RWPE1 (cell line): ENCODE measurements at regions not wholly inside any gene's neighbourhood (a gene's known extent, or its start where the extent isn't known, plus 50 kb on each side); places are given as distances from the start of the nearest gene placed in this dataset.

Experiments
- CTCF ChIA-PET: fragments of 350-600 bp; sonication (Branson Sonifier 250); formaldehyde crosslinking; extraction: SDS; loops from one replicate; lab custom pipeline; 2021; lab: Yijun Ruan, JAX
- POLR2A ChIA-PET: fragments of 400-600 bp; formaldehyde crosslinking; extraction: SDS; loops from one replicate; lab custom pipeline; 2020; ENCODE audit warnings: antibody characterized with exemption; ENCODE audit not compliant: low non-redundant PET; lab: Yijun Ruan, JAX
- DNase-seq: peaks from one replicate; pipeline ENCODE4 v3.0.0; 2012; ENCODE audit warnings: low spot score
- H3K27ac ChIP-seq: fragments of 450-650 bp; 2 replicates; pipeline ENCODE4 v1.5.1; 2017
- CTCF ChIP-seq: fragments of 450-650 bp; conservative IDR thresholded peaks from 2 replicates; pipeline ENCODE4 v1.5.1; 2017; ENCODE audit warnings: low read depth, mild to moderate bottlenecking

- no peak overlapping the region for H3K27ac ChIP-seq
- CTCF ChIA-PET: interaction anchor here (0.7 kb wide), 1 partner anchor 459 kb away, joined by 3 read pairs; no protein-coding TSS in a partner anchor
- POLR2A ChIA-PET: no interaction called here
- TF ChIP-seq CTCF: no peak
- no peak for DNase-seq
These were observed 284.9 kb downstream of the OTUD1 start for GRCh38 chr10:23723796-23724195.

- DNase-seq: no peak
- ChIA-PET POLR2A (no interaction called here), CTCF (no interaction called here)
- TF ChIP-seq CTCF: no peak
- no peak overlapping the region for H3K27ac ChIP-seq
These were observed 286.7 kb downstream of the OTUD1 start for GRCh38 chr10:23725548-23725947.

- CTCF ChIA-PET: no interaction called here
- H3K27ac ChIP-seq: no peak overlapping the region
- DNase-seq: no peak
- POLR2A ChIA-PET: no interaction called here
- no peak for TF ChIP-seq CTCF
These were observed 303.5 kb downstream of the OTUD1 start for GRCh38 chr10:23742368-23742767.

- DNase-seq: no peak
- ChIA-PET CTCF (no interaction called here), POLR2A (no interaction called here)
These were observed 303.9 kb downstream of the OTUD1 start for GRCh38 chr10:23742807-23743206.

GRCh38 chr10:23754179-23754578 lies 315.3 kb downstream of the OTUD1 start:
- no peak overlapping the region for H3K27ac ChIP-seq
- ChIA-PET CTCF (no interaction called here), POLR2A (no interaction called here)
- DNase-seq: no peak
- no peak for TF ChIP-seq CTCF

More at GRCh38 chr10:23742807-23743206, 303.9 kb downstream of the OTUD1 start:
- no peak overlapping the region for H3K27ac ChIP-seq
- no peak for TF ChIP-seq CTCF

GRCh38 chr10:23754941-23755340 lies 316.1 kb downstream of the OTUD1 start:
- TF ChIP-seq CTCF: no peak
- no peak overlapping the region for H3K27ac ChIP-seq
- DNase-seq: no peak
- CTCF ChIA-PET: interaction anchor here (0.7 kb wide), 1 partner anchor 610 kb away, joined by 4 read pairs; no protein-coding TSS in a partner anchor
- POLR2A ChIA-PET: no interaction called here
